NCI-H446 (cell line): ENCODE measurements at regions not wholly inside any gene's neighbourhood (a gene's known extent, or its start where the extent isn't known, plus 50 kb on each side); places are given as distances from the start of the nearest gene placed in this dataset.
"Not testable (repeated sequence)": the region's sequence is repeated elsewhere in the genome, so short reads cannot be mapped to it uniquely, and the experiment has no call there.

Experiments
- DNase-seq, 2 experiments: peaks; one replicate each; lab custom pipeline; 2025; lab: John Stamatoyannopoulos, UW

DNA sequence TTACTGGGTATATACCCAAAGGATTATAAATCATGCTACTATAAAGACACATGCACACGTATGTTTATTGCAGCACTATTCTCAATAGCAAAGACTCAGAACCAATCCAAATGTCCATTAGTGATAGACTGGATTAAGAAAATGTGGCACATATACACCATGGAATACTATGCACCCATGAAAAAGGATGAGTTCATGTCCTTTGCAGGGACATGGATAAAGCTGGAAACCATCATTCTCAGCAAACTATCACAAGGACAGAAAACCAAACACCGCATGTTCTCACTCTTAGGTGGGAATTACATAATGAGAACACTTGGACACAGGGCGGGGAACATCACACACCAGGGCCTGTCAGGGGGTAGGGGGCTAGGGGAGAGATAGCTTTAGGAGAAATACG is 186.1 kb upstream of the FTMT start:
- not testable (repeated sequence) for DNase-seq

DNA sequence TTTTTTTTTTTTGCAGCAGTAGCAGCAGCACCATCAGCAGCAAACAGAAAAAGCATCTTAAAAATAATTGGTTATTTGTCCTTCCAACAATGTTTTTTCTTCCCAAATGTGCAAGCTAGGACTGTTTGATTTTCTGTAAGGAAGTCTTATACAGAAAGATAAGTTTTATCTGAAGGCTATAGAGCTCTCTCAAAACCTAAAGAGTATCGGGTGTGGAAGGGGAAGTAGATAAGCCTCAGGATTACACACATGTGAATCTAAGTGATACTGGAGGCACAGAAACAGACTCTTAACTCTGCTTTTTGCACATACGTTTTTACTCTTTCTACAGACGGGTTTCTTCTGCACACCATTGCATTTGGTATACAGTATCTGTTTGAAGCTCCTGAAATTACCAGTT is 184.4 kb upstream of the FTMT start:
- no peak for DNase-seq

DNA sequence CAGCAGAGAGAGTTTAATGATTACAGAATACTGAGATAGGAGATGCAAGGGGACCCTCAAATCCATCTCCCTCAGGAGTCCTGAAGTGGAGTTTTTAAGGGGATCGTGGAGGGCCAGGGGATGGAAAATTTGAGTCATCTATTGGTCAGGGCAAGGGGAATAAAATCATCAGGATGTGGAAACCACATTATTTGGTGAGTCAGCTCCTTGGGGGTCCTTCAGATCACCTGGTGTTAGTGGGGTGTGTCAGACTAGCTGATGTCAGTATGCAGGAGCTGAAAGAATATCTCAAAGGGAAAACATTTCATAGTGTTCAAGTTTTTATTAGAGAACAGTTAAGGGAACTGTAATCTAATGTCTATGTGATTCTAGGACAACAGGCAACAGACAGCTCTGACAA is 183.0 kb upstream of the FTMT start:
- DNase-seq: no peak

- no peak for DNase-seq
These were observed 180.1 kb upstream of the FTMT start for GRCh38 chr5:121671624-121672023.

DNA sequence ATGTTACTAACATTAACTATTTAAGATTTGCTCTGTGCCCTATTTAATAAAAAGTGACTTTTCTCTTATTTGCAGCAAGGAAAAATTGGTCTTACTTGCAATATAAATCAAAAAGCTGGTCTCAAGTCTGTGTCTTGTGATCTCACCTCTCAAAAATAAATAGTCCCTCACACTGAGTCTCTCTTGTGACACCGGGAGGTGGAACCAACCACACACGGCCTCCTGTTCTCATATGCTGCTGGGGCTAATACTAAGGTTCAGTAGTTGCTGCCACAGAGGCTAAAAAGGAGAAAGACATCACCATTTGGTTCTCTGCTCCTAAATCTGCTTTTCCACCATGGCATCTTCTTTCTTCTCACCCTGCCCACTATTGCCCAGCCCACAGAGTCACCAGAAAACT is 175.8 kb upstream of the FTMT start:
- no peak for DNase-seq

- no peak for DNase-seq
These were observed 170.3 kb upstream of the FTMT start for GRCh38 chr5:121681229-121681855.

DNA sequence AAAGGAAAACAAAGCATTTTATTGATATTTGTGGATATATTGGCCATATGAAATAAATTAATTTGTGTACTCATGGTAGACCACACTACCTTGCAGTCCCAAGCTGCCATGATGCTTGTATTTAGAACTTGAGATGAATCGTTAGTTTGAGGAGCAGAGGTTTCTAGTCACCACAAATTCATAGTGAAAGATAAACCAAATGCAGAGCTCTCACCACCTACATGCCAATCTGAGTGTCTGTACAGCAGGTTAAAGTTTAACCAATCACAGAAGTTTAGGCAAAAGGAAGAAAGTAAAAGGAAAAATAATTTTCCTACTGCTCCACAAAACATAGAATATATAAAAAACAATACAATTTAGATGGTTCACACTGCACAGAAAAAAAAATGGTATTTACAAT is 163.6 kb upstream of the FTMT start:
- DNase-seq: no peak

DNA sequence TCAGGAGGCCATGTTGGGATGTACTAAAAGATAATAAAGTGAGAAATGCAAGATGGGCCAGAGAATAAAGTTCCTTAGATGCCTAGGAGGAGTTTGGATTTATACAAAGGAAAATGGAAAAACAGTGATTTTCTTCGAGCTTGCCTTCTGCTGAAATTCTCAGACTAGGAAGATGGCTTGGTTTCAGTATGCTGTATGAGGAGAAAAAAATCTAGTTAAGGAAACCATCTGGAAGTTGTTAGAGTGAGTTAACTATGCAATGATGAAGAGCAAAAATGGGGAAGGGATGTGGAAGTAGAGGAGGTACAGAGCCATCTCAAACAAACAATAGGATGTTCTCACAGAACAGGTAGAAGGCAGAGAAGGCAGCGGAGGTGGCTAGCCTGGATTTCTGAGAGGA is 162.9 kb upstream of the FTMT start:
- DNase-seq: no peak

DNA sequence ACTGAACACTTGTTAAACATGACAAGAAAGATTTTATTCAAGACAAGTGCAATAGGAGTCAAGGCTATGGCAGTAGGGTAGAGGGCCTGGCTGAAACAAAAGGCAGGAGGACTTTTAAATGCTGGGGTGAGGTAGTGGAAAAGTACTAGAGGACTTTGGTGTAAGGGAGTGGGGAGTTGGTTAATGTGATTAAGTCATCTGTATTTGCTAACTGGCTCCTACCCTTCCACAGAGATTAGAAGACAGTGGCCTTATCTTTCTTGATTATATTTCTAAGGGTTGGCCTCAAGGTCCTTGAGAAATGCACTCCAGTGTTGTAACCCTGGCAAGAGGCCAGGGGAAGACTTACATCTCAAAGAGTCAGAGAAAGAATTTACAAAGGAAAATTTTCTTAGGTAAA is 160.2 kb upstream of the FTMT start:
- DNase-seq: no peak

GRCh38 chr5:121692158-121692557 is 159.5 kb upstream of the FTMT start:
- DNase-seq: no peak

- DNase-seq: no peak
These were observed 157.8 kb upstream of the FTMT start for GRCh38 chr5:121693864-121694263.

DNA sequence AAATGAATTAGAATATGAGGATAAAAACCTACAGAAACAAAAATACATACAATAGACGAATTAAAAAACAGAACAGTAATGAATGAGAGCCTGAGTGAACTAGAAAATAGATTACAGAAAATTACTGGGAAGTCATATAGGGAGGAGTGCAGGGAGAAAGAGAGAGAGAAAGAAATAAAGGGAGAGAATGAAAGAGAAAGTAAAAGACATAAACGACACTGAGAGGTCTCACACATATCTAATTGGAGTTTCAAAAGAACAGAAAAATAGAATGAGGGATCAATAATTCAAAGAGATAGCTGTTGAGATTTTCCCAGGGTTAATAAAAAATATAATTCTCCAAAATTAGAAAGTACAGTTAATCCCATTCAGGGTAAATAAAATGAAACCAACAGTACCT is 156.4 kb upstream of the FTMT start:
- DNase-seq: no peak

GRCh38 chr5:121698690-121699089 is 153.0 kb upstream of the FTMT start:
- DNase-seq: no peak

GRCh38 chr5:121701731-121702130 is 150.0 kb upstream of the FTMT start:
- no peak for DNase-seq

DNA sequence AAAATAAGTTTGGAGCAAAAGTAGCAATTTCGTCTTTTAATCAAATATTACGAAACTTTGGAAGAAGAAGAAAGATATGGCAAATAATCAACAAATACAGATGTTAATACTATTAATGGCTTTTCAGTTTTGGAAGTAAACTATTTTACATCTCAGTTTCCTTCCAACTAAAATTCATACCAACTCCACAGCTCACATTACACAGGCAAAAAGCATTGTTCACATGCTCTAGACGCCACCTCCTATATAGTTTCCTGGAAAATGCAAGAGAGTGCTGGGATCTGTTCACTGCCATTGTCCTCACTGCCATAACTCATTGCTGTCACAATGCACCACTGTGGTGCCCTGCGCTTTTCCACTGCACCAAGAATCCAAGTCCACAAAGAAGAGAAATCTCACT is 149.0 kb upstream of the FTMT start:
- DNase-seq: no peak

- DNase-seq: no peak
These were observed 147.4 kb upstream of the FTMT start for GRCh38 chr5:121704291-121704690.

- DNase-seq: no peak
These were observed 145.0 kb upstream of the FTMT start for GRCh38 chr5:121706686-121707085.

DNA sequence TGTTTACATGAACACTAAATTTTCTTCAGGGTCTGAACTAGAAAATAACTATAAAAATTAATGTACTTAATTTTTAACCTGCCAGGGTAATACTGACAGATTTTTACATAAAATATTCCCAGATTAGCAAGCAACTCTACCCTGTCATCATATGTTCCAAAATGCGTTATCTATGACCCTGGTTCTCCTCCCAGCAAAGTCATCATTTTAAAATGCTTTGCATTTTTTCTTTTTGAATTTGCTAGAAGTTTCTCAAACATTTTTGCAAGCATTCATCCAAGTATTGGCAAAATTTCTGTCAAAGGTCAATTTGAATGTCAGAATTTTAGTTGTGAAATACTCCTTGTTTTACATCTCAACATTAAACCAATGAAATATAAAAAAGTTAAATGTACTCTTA is 144.5 kb upstream of the FTMT start:
- DNase-seq: no peak

DNA sequence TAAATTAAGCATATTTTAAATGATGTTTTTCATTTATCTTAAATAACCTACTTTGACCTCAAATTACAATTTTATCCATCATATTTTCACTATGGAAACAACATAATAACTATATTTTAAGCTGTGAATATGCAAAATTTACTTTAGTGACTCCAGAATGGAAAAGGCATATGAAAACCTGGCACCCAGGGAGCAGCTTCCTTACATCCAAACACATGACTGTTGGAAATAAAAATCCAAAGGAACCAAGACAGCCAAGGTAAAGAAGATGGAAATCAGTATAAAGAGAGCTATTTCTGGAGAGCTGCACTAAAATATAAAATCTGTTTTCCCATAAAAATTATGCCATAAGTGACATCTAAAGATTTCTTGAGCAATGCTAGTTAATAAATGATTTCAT is 140.3 kb upstream of the FTMT start:
- DNase-seq: no peak

GRCh38 chr5:121719255-121719654 is 132.4 kb upstream of the FTMT start:
- DNase-seq: no peak

GRCh38 chr5:121725450-121725849 is 126.2 kb upstream of the FTMT start:
- DNase-seq: no peak

DNA sequence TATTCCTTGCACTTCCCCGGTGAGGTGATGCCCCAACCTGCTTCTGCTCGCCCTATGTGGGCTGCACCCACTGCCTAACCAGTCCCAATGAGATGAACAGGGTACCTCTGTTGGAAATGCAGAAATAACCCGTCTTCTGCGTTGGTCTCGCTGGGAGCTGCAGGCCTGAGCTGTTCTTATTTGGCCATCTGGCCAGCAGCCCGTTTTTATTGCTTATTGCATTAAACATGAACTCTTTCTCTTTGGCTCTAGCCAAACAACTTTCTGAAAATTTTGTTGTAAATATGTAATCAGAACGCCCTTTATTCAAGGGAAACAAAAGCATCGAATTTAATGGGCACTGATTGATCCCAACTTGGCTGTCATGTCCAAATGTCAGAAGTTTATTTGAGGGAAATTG is 124.7 kb upstream of the FTMT start:
- no peak for DNase-seq

- DNase-seq: no peak
These were observed 120.3 kb upstream of the FTMT start for GRCh38 chr5:121731377-121731776.

GRCh38 chr5:121735618-121736017 is 116.1 kb upstream of the FTMT start:
- DNase-seq: no peak

GRCh38 chr5:121737120-121737519 is 114.6 kb upstream of the FTMT start:
- no peak for DNase-seq
